ENCODE measurements at regions not wholly inside any gene's neighbourhood (a gene's known extent, or its start where the extent isn't known, plus 50 kb on each side); places are given as distances from the start of the nearest gene placed in this dataset.

- no peak for DNase-seq (ENCODE audit: low read depth in 1 of 2, low spot score in 1 of 2)
These were observed 53.5 kb upstream of the CHODL start for GRCh38 chr21:18191139-18191538.

- DNase-seq (ENCODE audit: low read depth in 1 of 2, low spot score in 1 of 2) = no peak
These were observed 66.1 kb upstream of the CHODL start for GRCh38 chr21:18178509-18178908.

GRCh38 chr21:18174370-18174769 is 70.3 kb upstream of the CHODL start:
- no peak for DNase-seq (ENCODE audit: low read depth in 1 of 2, low spot score in 1 of 2)

DNA sequence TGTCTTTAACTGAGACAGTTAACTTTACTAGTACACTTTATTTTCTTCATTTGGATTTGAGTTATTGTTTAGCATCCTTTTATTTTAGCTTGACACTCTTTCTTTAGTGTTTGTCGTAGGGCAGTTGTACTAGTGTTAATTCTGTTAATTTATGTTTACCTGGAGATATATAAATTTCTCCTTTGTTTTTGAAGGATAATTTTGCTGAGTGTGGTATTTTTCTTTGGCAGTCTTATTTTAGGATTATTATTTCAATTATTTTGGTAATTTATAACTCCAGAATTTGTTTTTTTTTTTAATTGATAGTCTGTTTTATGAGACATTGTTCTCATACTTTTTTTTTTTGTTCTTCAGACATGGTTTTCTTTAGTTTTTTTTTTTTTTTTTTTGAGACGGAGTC is 73.8 kb upstream of the CHODL start:
- DNase-seq (ENCODE audit: low read depth in 1 of 2, low spot score in 1 of 2) = no peak

DNA sequence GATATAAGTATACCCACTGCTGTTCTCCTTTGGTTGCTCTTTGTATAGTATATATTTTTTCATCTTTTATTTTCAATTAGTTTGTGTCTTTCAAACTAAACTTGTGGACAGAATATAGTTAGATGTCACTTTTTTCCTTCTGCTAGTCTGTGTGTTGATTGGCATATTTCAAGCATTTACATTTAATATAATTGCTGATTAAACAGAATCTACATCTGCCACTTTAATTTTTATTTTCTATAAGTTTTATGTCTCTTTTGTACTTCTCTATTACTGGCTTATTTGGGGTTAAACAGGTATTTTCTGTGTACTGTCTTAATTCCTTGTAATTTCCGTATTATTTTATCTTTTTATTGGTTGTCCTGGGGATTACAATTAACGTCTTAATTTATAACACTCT is 74.4 kb upstream of the CHODL start:
- DNase-seq (ENCODE audit: low read depth in 1 of 2, low spot score in 1 of 2) = no peak

DNA sequence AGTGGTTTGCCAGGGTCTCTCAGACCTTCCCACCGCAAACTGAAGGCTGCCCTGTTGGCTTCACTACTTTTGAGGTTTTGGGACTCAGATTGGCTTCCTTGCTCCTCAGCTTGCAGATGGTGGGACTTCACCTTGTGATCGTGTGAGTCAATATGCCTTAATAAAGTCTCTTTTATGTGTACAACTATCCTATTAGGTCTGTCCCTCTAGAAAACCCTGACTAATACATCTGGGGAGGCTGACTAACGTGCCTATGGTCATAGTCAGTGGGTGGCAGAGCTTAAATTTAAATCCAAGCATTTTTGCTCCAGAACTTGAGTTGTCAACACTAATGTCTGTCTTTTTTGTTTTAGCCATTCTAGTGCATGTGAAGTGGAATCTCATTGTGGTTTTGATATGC is 76.5 kb upstream of the CHODL start:
- DNase-seq (ENCODE audit: low read depth in 1 of 2, low spot score in 1 of 2) = no peak

DNA sequence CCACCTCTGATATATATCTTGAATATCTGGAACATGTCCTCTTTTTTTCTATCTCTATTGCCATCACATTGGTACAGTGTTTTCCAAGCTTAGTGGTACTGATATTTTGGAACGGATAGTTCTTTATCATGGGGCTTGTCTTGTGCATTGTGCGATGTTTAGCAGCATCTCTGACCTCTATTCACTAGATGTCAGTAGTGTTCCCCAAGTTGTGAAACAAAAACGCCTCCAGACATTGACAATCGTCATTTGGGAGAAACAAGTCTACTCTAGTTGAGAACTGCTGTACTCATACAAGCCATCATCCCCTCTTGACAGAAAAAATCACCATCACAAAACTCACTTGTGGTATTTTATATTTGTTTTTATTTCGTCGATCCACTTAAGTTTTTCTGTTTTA is 79.7 kb upstream of the CHODL start:
- no peak for DNase-seq (ENCODE audit: low read depth in 1 of 2, low spot score in 1 of 2)

DNA sequence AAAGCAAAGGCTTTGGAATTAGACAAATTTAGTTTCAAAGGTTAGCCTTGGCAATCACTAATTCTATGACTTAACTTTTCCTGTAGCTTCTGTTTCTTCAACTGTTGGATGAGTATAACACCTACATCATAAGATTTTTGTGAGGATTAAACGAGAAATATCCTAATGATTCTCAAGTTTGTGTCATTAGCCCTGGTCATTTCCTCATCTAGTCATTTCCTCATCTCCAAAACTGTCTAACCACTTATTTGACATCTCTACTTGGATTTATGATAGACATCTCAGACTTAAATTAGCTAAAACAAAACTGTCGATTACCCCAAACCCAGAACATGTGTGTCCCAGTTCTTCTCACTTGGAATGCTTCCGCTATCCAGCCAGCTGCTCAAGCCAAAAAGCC is 80.2 kb upstream of the CHODL start:
- DNase-seq (ENCODE audit: low read depth in 1 of 2, low spot score in 1 of 2) = no peak

- no peak for DNase-seq (ENCODE audit: low read depth in 1 of 2, low spot score in 1 of 2)
These were observed 80.7 kb upstream of the CHODL start for GRCh38 chr21:18163956-18164355.

DNA sequence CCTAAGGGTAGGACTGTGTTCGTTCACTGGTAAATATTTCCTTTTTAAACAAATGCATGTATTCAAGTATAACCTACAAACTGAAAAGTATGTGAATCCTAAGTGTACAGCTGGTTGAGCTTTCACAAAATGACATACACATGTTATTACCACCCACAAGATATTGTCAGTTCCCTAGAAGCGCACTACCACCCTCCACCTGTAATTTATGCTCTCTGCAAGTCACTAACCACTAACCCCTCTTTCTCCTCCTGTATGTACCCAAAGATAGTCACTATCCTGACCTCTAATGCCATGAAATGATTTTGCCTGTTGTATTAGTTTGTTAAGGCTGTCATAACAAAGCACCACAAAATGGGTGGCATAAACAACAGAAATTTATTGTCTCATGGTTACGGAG is 82.8 kb upstream of the CHODL start:
- no peak for DNase-seq (ENCODE audit: low read depth in 1 of 2, low spot score in 1 of 2)

GRCh38 chr21:18157406-18157805 is 87.2 kb upstream of the CHODL start:
- no peak for DNase-seq (ENCODE audit: low read depth in 1 of 2, low spot score in 1 of 2)

- DNase-seq (ENCODE audit: low read depth in 1 of 2, low spot score in 1 of 2) = no peak
These were observed 89.0 kb upstream of the CHODL start for GRCh38 chr21:18155508-18156193.

GRCh38 chr21:18153063-18153462 is 91.6 kb upstream of the CHODL start:
- no peak for DNase-seq (ENCODE audit: low read depth in 1 of 2, low spot score in 1 of 2)

DNA sequence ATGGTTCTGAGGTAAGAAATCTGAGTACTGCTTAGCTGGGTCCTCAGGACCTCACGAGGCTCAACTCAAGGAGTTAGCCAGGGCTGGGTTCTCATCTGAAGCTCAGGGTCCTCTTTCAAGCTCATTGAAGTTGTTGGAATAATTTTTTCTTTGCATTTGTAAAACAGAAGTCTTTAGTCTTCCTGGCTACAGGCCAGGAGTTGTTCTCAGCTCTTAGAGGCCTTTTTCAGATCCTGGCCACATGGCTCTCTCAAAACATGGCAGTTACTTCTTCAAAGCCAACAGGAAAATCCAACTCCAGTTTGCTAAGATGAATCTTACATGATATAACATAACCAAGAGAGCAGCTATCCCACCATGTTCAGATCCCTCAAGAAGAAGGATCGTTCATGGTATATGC is 92.3 kb upstream of the CHODL start:
- DNase-seq (ENCODE audit: low read depth in 1 of 2, low spot score in 1 of 2) = no peak

- DNase-seq (ENCODE audit: low read depth in 1 of 2, low spot score in 1 of 2) = no peak
These were observed 93.6 kb upstream of the CHODL start for GRCh38 chr21:18151046-18151445.

- DNase-seq (ENCODE audit: low read depth in 1 of 2, low spot score in 1 of 2) = no peak
These were observed 96.2 kb upstream of the CHODL start for GRCh38 chr21:18148401-18148800.

DNA sequence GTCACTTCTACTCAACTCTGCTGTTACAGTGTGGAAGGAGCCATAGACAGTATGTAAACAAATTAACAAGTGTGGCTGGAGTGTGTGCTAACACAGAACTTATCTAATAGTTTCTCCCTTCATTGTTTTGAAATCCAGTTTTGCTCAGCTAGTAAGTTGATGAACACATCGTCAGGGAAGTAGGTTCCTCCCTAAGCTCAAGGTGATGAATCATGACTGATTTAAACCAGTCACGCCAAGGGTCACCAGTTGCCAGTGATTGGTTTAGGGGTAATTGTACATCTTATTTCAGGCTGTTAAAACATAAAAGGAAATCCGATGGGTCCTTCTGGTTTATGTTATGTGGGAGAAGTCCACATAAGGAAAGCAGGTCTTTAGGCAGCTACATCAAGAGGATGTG is 97.0 kb upstream of the CHODL start:
- DNase-seq (ENCODE audit: low read depth in 1 of 2, low spot score in 1 of 2) = no peak

GRCh38 chr21:18146820-18147219 is 97.8 kb upstream of the CHODL start:
- DNase-seq (ENCODE audit: low read depth in 1 of 2, low spot score in 1 of 2) = no peak

DNA sequence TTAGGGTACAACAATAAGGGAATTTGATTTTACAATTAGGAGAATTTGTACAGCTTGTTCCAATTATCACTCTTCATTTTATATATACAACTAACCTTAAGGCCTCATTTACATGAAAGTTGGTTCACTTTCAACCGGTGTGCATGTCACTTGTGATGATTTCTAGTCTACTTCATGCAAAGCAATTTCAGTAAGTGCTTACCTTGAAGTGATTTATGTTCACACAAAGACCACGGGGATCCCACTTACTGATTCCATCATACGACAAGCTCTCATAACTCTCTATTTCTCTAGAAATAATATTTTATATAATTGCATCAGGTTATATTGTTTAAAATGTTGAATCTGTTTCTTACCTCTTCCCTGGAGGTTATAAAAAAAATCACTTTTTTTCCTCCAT is 100.3 kb upstream of the CHODL start:
- no peak for DNase-seq (ENCODE audit: low read depth in 1 of 2, low spot score in 1 of 2)

DNA sequence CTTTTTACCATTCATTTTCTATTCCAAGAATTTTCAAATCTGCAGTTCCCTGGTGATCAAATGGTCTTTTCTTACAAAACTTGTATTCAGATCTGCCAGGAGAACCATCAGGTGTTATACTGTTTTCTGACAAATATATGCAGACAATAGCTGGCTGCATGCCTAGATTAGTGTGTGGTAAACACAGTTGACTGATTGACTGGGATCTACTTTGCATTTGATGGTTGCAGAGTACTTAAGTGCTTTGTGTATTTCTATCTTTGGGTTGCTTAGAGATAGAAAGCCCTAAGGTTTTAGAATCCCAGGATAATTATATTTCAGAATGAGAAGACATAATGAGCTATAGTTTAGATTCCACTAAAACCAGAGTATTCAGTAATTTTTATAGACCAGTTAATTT is 102.0 kb upstream of the CHODL start:
- DNase-seq (ENCODE audit: low read depth in 1 of 2, low spot score in 1 of 2) = no peak

DNA sequence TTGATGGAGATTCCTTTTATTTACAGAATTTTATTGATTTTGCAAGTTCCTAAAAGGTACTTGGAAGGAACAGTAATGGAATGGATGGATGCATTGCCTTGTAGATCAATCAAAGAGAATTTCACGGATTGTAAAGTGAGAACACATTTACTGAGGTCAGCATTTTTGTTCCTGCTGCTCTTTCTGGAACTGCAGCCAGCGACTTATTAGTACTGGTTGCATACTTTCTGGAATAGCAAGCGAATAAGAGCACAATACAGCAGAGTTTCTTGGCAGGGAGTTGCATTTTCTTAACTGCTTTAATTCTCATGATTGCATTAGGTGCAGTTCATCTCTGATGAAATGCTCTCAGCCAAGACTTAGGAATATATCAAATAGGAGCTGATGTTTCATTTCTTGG is 106.1 kb upstream of the CHODL start:
- no peak for DNase-seq (ENCODE audit: low read depth in 1 of 2, low spot score in 1 of 2)

DNA sequence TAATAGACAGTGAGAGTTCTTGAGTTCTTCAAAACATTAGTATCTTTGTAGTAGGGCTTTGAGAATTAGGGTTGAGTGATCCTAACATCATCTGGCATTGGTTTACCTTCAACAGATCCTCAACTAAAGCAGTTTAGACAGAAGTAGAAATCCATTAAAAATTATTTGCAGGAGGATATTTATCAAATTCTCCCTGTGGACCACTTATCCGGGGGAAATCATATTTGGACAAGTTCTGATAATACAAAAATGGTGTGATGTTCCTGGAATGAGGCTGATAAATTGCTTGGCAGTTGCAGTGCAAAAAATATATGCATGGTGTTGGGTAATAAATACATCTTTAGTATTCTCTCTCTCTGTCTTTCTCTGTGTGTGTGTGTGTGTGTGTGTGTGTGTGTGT is 115.1 kb upstream of the CHODL start:
- no peak for DNase-seq (ENCODE audit: low read depth in 1 of 2, low spot score in 1 of 2)

- DNase-seq (ENCODE audit: low read depth in 1 of 2, low spot score in 1 of 2) = no peak
These were observed 126.1 kb upstream of the CHODL start for GRCh38 chr21:18118566-18118965.

GRCh38 chr21:18117176-18117575 is 127.5 kb upstream of the CHODL start:
- DNase-seq (ENCODE audit: low read depth in 1 of 2, low spot score in 1 of 2) = no peak

Data from activated CD4-positive, alpha-beta T cell treated with anti-CD3 and anti-CD28 coated beads, Interleukin-2, amount 50 U/mL, for 24 hours (primary cell).